Right lobe of liver (tissue), 6 donors: ENCODE measurements at regions not wholly inside any gene's neighbourhood (a gene's known extent, or its start where the extent isn't known, plus 50 kb on each side); places are given as distances from the start of the nearest gene placed in this dataset.
A peak's percentile ranks its signal among the peaks of the same experiment; 100 is the strongest.

Experiments used
- ATAC-seq, 4 donors: fragments of 200-7000 bp; cut with Tn5 transposase; one replicate each; pipeline ENCODE4 v1.9.1; 2020; ENCODE audit warnings: mild to moderate bottlenecking in 4 of 4, moderate library complexity in 4 of 4
- DNase-seq, 3 donors: peaks; one replicate each; pipeline ENCODE4 v3.0.0-alpha.2; 2020
- H3K27ac ChIP-seq, 3 donors: fragments of 200-600 bp; one replicate each; pipeline ENCODE4 v1.8.0; 2022
- H3K27me3 ChIP-seq, 2 donors: fragments of 200-600 bp; one replicate each; pipeline ENCODE4 v1.8.0; 2022
- H3K36me3 ChIP-seq, 4 donors: fragments of 200-600 bp; sonication (generic) in 1 of 4; one replicate each; pipeline versions ENCODE4 v1.5.1 to v1.8.0; 2017 to 2022; ENCODE audit warnings: control low read depth in 1 of 4
- H3K4me1 ChIP-seq, 4 donors: fragments of 200-600 bp; sonication (generic) in 1 of 4; one replicate each; pipeline versions ENCODE4 v1.5.1 to v1.8.0; 2017 to 2022; ENCODE audit warnings: control low read depth in 1 of 4
- H3K4me3 ChIP-seq, 3 donors: fragments of 200-600 bp; one replicate each; pipeline ENCODE4 v1.8.0; 2022
- H3K9me3 ChIP-seq, 4 donors: fragments of 200-600 bp; sonication (generic) in 1 of 4; one replicate each; pipeline versions ENCODE4 v1.5.1 to v1.8.0; 2017 to 2022; ENCODE audit warnings: control low read depth in 1 of 4
- POLR2A ChIP-seq: fragments of 450-650 bp; IDR thresholded peaks from one replicate; pipeline ENCODE4 v1.6.1; 2017; ENCODE audit warnings: antibody characterized with exemption, mild to moderate bottlenecking
- WGBS: methylation state at CpG from one replicate; pipeline ENCODE4 v1.1.6; 2018; ENCODE audit warnings: low coverage, low lambda C conversion rate; ENCODE audit not compliant: insufficient coverage; ENCODE audit errors: missing lambda C conversion rate; 5-methylcytosine and 5-hydroxymethylcytosine counted together
- intact Hi-C, 2 donors: fragments of 100-400 bp; cut with DNase I; formaldehyde crosslinking; loops; one replicate each; pipeline versions ENCODE4 v1.11.2 to v1.14.1; 2022
- TF ChIP-seq, protein P1 (sequence below), 4 donors: fragments of 200-600 bp in 3 of 4; fragments of 450-650 bp in 1 of 4; IDR thresholded peaks; one replicate each; pipeline versions ENCODE4 v1.5.1 to v1.8.0; 2016 to 2022; ENCODE audit warnings: antibody characterized with exemption in 4 of 4, mild to moderate bottlenecking in 2 of 4
- donor health status: DM: no; HTN: yes; CAD: no.
- donor health status: DM: no; HTN: no; CAD: no.
- donor health status: DM: no; HTN: no; CAD: no.
- donor health status: DM: no; HTN: yes; CAD: no.
- donor health status: DM: no; HTN: yes; CAD: no.

DNA sequence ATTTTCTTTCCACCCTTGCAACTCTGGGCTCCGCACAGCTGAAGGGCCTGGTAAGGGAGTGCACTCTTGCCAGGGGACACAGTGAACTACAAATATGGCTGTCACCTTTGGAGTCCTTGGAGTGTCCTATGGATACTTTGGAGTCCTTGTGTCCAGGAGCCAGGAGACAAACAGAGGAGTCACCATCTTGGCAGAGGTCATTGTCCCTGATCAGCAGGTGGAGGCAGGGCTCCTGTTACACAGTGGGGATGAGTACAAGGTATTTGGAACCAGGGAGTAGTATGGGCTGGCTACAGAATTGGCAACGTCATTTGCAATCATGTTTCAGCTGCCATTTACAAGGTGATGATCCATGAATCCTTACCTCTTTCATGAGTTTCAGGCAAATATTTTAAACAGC lies 132.5 kb downstream of the FAM161A start:
- Histone ChIP-seq H3K9me3 (no peaks in the 10 kb centered on the region), H3K4me3 (no peak overlapping the region), H3K4me1 (no peaks in the 10 kb centered on the region), H3K27me3 (no peaks in the 10 kb centered on the region), H3K27ac (no peak overlapping the region), H3K36me3 (no peaks in the 10 kb centered on the region)
- WGBS, result 90% methylated on average over 1 of the region's 2 CpGs
- no peak for DNase-seq
- intact Hi-C loops, result no loop called here
- ATAC-seq, result no peak
- no peak for TF ChIP-seq POLR2A
- TF ChIP-seq, protein P1, sequence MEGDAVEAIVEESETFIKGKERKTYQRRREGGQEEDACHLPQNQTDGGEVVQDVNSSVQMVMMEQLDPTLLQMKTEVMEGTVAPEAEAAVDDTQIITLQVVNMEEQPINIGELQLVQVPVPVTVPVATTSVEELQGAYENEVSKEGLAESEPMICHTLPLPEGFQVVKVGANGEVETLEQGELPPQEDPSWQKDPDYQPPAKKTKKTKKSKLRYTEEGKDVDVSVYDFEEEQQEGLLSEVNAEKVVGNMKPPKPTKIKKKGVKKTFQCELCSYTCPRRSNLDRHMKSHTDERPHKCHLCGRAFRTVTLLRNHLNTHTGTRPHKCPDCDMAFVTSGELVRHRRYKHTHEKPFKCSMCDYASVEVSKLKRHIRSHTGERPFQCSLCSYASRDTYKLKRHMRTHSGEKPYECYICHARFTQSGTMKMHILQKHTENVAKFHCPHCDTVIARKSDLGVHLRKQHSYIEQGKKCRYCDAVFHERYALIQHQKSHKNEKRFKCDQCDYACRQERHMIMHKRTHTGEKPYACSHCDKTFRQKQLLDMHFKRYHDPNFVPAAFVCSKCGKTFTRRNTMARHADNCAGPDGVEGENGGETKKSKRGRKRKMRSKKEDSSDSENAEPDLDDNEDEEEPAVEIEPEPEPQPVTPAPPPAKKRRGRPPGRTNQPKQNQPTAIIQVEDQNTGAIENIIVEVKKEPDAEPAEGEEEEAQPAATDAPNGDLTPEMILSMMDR (IDR thresholded peaks at IDR 0.05), result no peak

DNA sequence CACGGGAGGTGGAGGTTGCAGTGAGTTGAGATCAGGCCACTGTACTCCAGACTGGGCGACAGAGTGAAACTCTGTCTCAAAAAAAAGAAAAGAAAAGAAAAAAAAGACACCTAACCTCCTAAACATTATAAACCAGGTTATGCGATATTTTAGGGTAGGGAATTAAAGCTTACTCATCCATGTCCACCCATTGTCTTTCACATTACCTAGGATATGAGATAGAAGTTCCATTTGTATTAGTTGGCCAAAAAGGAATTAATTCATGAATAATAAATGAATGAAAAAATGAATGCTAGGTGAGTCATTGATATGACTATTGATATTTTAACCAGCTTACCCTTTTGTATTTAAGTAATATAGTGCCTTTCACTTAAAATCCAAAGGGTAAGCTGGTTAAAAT lies 132.9 kb downstream of the FAM161A start:
- Histone ChIP-seq H3K4me1 (no peaks in the 10 kb centered on the region), H3K36me3 (no peaks in the 10 kb centered on the region), H3K4me3 (no peak overlapping the region), H3K27ac (no peak overlapping the region), H3K27me3 (no peaks in the 10 kb centered on the region), H3K9me3 (no peaks in the 10 kb centered on the region)
- no peak for TF ChIP-seq POLR2A
- TF ChIP-seq, protein P1 (IDR thresholded peaks at IDR 0.05), result no peak
- intact Hi-C loops, result no loop called here
- no peak for DNase-seq
- 87% methylated on average over 3 of the region's 3 CpGs for WGBS
- no peak for ATAC-seq

DNA sequence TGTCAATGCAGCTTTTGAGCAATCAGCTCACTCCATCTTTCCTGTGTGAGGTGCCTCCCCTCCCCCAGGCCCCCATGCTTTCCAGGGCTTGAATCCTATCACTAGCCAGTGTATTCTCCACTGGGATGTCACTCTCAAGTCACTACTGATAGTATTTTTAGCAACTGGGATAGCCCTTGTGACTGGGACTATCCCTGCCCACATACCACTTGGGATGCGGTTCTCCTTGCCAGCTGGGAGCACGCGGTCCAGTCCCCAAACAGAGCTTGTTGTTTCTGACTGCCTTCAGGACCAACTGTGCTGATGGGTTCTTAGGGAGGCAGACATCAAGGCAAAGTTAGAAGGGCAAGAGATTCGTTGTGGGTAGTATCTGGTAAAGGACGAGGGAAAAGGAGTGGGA lies 134.9 kb downstream of the FAM161A start:
- ATAC-seq (no peak), DNase-seq (no peak)
- intact Hi-C loops, result no loop called here
- Histone ChIP-seq H3K27me3 (no peaks in the 10 kb centered on the region), H3K4me3 (no peak overlapping the region), H3K36me3 (no peaks in the 10 kb centered on the region), H3K4me1 (peaks cover 0 to 7% (median 0%) of the 10 kb centered on the region in 4 donors), H3K27ac (no peak overlapping the region), H3K9me3 (no peaks in the 10 kb centered on the region)
- no peak for TF ChIP-seq POLR2A
- TF ChIP-seq, protein P1 (IDR thresholded peaks at IDR 0.05), result no peak
- 86% methylated on average over 2 of the region's 5 CpGs for WGBS

DNA sequence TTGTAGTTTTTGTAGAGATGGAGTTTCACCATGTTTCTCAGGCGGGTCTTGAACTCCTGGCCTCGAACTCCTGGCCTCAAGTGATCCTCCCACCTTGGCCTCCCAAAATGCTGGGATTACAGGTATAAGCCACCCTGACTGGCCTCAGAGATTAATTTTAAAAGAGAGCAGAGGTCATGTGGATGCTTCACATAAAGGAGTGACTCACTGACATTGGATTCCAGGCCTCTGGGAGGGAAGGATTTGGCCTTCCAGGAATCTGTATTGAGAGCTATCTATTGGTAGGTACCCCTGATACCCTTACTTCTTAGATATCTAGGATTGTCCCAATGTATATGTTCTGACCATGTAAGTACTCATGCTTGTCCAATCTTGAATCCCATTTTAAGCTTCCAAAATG lies 138.4 kb downstream of the FAM161A start:
- no peaks in the 10 kb centered on the region for H3K9me3 ChIP-seq
- DNase-seq, result no peak
- no peaks in the 10 kb centered on the region for H3K36me3 ChIP-seq
- ATAC-seq, result no peak
- WGBS, result no CpG with 5 or more reads among the region's 2 CpGs
- H3K4me1 ChIP-seq, result peaks cover 0 to 24% (median 0%) of the 10 kb centered on the region in 4 donors
- TF ChIP-seq POLR2A, result no peak
- TF ChIP-seq, protein P1 (IDR thresholded peaks at IDR 0.05), result no peak
- no peaks in the 10 kb centered on the region for H3K27me3 ChIP-seq
- no peak overlapping the region for H3K27ac ChIP-seq
- no peak overlapping the region for H3K4me3 ChIP-seq
- intact Hi-C loops, result no loop called here

DNA sequence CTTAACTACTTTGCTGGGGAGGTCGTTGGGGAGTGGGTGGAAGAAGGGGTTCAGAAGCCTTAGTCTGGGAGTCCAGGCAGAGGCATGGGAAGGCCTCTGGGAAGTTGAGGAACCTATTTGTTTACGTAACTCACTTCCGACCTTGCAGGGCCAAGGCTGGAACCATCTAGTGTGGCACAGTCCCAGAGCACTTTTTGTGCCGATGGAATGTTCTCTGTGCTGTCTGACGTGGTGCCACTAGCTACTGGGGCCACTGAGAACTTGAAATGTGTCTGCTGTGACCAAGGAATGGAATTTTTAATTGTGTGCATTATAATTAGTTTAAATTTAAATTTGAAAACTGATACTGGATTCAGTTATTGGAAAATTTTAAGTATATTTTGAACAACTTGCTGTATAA lies 139.7 kb downstream of the FAM161A start:
- Histone ChIP-seq H3K27ac (peak overlapping the region in 2 of 3 donors; percentile 78 to 90), H3K4me1 (peaks cover 0 to 35% (median 0%) of the 10 kb centered on the region in 4 donors), H3K4me3 (no peak overlapping the region), H3K9me3 (no peaks in the 10 kb centered on the region), H3K36me3 (no peaks in the 10 kb centered on the region), H3K27me3 (no peaks in the 10 kb centered on the region)
- intact Hi-C loops, result no loop called here
- WGBS, result 32% methylated on average over 5 of the region's 5 CpGs
- ATAC-seq (peak; percentile 67 to 78 (median 72)), DNase-seq (peak in 2 of 3 donors; percentile 69 to 77)
- TF ChIP-seq, protein P1 (IDR thresholded peaks at IDR 0.05), result no peak
- no peak for TF ChIP-seq POLR2A
